ENCODE measurements at regions not wholly inside any gene's neighbourhood (a gene's known extent, or its start where the extent isn't known, plus 50 kb on each side); places are given as distances from the start of the nearest gene placed in this dataset.
"Not testable (repeated sequence)": the region's sequence is repeated elsewhere in the genome, so short reads cannot be mapped to it uniquely, and the experiment has no call there.

DNA sequence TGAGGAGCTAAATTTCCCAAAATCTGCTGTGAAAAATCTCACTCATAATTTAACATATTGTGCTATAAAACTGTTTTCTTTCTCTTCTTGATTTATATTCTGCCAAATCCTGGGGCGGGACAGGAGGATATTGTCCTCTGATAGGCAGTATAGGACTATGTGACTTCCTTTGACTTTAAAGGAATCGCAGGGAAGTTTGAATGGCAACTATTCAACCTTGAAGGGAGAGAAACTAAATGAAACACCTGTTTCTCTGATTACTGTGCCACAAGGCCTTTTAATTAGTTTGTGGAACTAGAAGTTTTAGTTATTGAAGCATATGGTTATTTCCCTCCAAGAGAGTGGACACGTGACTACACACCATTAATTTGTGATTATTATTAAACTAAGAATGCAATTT is 607.4 kb downstream of the GATA3 start:
- DNase-seq (ENCODE audit: low read depth in 2 of 3, low spot score in 1 of 3) = no peak

GRCh38 chr10:8663131-8663530 is 608.6 kb downstream of the GATA3 start:
- DNase-seq (ENCODE audit: low read depth in 2 of 3, low spot score in 1 of 3) = no peak

DNA sequence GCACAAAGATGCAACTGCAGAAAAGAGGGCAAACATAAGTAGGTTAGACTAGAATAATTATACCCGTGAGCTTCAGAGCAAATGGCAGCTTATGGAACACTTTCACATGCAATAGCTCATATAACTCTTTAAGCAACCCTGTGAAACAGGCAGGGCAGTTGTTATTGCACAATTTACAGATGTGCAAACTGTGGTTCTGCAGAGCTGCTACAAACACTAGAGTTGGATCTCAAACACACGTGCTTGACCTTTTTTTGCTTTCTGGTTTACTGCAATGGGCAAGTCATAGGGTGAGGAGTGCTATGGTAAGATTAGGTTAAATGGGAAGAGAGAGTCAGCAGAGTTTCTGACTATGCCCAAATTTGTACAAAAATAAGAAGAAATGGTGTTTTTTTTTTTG is 610.8 kb downstream of the GATA3 start:
- no peak for DNase-seq (ENCODE audit: low read depth in 2 of 3, low spot score in 1 of 3)

GRCh38 chr10:8670461-8670860 is 616.0 kb downstream of the GATA3 start:
- no peak for DNase-seq (ENCODE audit: low read depth in 2 of 3, low spot score in 1 of 3)

- no peak for DNase-seq (ENCODE audit: low read depth in 2 of 3, low spot score in 1 of 3)
Observed at GRCh38 chr10:8674230-8674629, 619.7 kb downstream of the GATA3 start.

DNA sequence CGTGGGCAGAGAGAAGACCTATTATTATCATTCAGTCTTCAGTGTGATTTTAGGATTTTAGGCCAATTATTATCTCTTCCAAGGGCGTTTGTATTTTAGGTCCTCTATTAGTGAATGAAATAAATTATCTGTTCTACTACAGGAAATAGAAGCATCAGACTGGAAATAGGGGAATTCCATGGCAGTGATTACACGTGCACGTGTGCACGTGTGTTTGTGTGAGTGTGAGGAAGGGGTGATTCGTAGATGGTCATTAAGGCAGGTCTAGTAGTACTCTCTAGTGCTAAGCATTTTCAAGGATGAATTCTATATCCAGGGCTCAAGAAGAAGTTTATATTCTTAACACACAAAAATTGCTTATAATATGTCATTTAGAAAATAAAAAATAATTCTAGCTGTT is 623.2 kb downstream of the GATA3 start:
- DNase-seq (ENCODE audit: low read depth in 2 of 3, low spot score in 1 of 3) = no peak

DNA sequence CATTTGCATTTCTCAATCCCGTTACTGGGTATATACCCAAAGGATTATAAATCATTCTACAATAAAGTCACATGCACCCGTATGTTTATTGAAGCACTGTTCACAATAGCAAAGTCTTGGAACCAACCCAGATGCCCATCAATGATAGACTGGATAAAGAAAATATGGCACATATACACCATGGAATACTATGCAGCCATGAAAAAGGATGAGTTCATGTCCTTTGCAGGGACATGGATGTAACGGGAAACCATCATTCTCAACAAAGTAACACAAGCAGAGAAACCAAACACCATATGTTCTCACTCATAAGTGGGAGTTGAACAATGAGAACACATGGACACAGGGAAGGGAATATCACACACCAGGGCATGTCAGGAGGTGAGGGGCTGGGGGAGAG is 630.4 kb downstream of the GATA3 start:
- not testable (repeated sequence) for DNase-seq (ENCODE audit: low read depth in 2 of 3, low spot score in 1 of 3)

DNA sequence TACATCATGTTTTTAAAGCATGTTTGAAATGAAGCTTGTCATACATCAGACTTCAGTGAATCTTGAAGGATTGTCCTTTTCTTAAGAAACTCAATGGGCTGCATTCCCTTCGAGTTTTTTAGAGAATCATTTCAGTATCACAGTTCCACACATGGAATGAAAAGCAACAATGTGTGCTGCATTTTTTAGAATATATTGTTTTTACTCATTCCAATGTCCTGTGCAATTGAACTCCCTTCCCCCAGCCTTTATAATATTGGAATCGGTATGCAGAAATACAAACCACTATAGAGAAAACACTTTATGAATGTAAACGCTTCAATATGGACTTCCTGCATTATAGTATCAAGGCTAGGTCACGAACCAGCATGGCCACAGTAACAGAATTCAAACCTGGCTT is 634.4 kb downstream of the GATA3 start:
- no peak for DNase-seq (ENCODE audit: low read depth in 2 of 3, low spot score in 1 of 3)

- no peak for DNase-seq (ENCODE audit: low read depth in 2 of 3, low spot score in 1 of 3)
Observed at GRCh38 chr10:8691498-8692017, 637.1 kb downstream of the GATA3 start.

DNA sequence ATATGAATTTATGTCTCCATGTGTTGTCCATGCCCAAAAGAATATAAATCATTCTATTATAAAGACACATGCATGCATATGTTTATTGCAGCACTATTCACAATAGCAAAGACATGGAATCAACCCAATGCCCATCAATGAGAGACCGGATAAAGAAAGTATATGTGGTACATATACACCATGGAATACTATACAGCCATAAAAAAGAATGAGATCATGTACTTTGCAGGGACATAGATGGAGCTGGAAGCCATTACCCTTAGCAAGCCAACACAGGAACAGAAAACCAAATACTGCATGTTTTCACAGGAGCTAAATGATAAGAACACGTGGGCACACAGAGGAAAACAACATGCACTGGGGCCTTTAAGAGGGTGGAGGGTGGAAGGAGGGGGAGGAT is 639.1 kb downstream of the GATA3 start:
- DNase-seq (ENCODE audit: low read depth in 2 of 3, low spot score in 1 of 3) = not testable (repeated sequence)

DNA sequence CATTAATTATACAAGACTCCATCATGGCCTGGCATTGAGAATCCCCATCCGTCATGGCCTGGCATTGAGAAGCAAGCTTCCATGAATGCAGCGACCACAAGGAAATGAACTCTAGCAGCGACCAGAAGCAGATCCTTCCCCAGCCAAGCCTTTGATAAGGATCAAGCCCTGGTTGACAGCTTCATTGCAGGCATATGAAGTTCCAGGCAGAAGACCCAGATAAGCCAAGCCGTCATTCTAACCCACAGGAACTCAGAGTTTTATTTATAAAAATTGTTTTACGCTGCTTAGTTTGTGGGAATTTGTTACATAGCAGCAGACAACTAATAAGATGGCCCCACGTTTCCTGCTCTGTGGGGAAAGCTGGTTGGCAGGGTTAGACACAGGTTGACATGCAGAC is 642.3 kb downstream of the GATA3 start:
- no peak for DNase-seq (ENCODE audit: low read depth in 2 of 3, low spot score in 1 of 3)

- DNase-seq (ENCODE audit: low read depth in 2 of 3, low spot score in 1 of 3) = no peak
Observed at GRCh38 chr10:8700689-8701088, 646.2 kb downstream of the GATA3 start.

- DNase-seq (ENCODE audit: low read depth in 2 of 3, low spot score in 1 of 3) = no peak
Observed at GRCh38 chr10:8702181-8702580, 647.7 kb downstream of the GATA3 start.

DNA sequence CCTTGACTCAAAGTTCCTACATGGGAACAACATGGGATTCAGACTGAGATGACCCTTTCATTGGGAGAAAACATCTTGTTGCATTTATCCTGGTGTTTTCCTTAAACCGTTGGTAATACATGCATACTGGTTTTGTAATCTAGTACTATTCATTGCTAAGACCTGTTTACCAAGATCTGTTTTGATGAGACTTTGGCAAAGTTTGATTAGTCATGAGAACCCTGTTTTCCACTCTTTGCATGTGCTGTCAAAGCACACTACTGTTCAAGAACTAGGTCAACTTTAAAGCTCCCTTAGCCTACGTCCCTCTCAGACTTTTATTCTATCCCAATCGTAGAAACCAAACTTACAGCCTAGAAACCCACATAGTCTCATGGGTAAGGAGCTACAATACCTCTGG is 650.9 kb downstream of the GATA3 start:
- DNase-seq (ENCODE audit: low read depth in 2 of 3, low spot score in 1 of 3) = no peak

DNA sequence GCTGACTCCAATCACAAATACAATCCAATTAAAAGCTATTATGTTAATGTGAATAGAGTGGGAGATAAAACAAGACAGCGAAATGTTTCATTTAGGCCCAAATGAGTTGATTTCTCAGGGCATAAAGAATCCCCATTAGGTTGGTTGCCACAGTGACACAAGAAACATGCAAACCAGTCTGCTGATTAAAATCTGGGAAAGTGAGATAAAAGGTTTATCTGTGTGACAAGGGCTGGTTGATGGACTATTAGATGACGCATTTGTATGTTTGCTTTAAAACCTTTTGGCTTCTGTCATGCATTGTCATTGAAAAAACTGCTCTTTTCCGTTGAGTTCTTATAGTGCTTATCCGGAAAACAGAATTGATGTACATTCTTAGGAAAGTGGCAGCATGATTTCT is 658.2 kb downstream of the GATA3 start:
- DNase-seq (ENCODE audit: low read depth in 2 of 3, low spot score in 1 of 3) = no peak

DNA sequence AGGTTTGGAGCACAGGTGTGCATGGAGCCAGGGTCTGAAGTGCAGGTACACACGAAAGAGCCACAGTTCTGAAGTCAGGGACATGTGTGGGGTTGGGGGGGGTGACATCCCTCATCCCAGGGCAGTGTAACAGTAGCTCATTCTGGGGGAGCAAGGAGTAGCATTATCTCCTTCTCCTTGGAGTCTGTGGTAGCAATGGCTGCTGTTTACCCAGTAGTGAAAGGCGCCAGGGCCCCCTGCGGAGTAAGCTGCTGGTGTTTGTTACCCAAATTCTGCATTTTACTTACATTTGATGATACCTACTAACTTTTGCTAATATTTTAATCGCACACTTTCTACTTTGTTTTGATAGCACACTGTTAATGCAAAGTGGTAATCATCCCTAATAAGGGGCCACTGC is 665.5 kb downstream of the GATA3 start:
- no peak for DNase-seq (ENCODE audit: low read depth in 2 of 3, low spot score in 1 of 3)

DNA sequence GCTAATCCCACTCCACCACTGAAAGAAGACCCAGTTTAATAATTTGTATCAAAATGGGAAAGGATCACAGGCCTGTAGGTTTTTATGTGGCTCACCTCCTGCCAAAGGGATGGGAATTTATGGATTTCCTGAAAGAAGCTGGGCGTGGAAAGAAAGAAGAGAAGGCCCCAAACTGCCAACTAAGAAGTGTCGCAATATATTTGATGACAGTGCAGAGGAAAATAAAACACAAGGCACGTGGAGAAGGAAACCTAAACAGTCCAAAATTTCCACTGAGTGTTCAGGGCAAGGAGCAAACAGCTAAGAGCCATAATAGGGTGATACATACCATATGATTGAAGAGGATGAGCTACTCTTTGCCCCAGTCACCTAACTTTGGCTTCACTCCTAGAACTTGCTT is 667.2 kb downstream of the GATA3 start:
- DNase-seq (ENCODE audit: low read depth in 2 of 3, low spot score in 1 of 3) = no peak

DNA sequence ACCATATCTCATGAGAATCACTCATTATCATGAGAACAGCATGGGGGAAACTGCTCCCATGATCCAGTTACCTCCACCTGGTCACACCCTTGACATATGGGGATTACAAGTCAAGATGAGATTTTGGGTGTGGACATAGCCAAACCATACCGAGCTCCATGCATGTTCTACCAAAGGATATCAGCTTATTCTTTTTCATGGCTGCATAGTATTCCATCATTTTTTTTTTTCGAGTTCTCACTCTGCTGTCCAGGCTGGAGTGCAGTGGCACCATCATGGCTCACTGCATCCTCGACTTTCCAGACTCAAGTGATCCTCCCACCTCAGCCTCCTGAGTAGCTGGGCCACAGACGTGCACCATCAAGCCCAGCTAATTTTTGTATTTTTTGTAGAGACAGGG is 668.3 kb downstream of the GATA3 start:
- no peak for DNase-seq (ENCODE audit: low read depth in 2 of 3, low spot score in 1 of 3)

- no peak for DNase-seq (ENCODE audit: low read depth in 2 of 3, low spot score in 1 of 3)
Observed at GRCh38 chr10:8725343-8725742, 670.9 kb downstream of the GATA3 start.

DNA sequence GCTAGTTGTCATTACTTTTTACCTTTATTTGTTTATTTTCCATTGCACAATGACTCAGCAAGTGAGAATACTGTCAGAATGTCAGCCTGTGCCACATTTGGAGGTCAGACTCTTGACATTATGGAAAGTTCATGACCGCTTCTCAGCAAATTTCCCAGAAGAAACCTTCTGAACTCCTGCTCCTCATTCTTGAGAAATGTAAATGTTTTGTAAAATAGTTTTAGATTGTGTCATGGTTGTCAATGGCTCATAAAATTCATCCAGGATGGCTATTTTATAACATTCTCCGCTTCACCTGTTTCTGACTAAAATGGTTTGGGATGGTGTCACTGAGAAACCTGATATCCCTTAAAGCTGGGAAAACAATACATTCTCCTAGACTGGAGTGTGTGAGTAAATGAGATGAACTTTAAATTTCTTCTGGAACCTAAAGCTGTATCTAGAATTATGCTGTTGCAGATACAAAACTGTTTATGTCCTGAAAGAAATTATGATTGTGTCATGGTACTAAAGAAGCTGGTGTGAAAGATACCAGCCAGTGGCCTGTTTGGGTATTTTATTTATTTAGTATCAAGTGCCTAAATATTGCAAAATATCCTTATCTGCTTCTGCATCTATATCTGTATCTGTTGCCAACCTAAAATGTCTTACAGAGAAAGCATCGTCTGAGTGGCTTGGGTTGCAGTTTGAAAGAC is 671.7 kb downstream of the GATA3 start:
- no peak for DNase-seq (ENCODE audit: low read depth in 2 of 3, low spot score in 1 of 3)

- DNase-seq (ENCODE audit: low read depth in 2 of 3, low spot score in 1 of 3) = no peak
Observed at GRCh38 chr10:8726779-8727084, 672.2 kb downstream of the GATA3 start.

DNA sequence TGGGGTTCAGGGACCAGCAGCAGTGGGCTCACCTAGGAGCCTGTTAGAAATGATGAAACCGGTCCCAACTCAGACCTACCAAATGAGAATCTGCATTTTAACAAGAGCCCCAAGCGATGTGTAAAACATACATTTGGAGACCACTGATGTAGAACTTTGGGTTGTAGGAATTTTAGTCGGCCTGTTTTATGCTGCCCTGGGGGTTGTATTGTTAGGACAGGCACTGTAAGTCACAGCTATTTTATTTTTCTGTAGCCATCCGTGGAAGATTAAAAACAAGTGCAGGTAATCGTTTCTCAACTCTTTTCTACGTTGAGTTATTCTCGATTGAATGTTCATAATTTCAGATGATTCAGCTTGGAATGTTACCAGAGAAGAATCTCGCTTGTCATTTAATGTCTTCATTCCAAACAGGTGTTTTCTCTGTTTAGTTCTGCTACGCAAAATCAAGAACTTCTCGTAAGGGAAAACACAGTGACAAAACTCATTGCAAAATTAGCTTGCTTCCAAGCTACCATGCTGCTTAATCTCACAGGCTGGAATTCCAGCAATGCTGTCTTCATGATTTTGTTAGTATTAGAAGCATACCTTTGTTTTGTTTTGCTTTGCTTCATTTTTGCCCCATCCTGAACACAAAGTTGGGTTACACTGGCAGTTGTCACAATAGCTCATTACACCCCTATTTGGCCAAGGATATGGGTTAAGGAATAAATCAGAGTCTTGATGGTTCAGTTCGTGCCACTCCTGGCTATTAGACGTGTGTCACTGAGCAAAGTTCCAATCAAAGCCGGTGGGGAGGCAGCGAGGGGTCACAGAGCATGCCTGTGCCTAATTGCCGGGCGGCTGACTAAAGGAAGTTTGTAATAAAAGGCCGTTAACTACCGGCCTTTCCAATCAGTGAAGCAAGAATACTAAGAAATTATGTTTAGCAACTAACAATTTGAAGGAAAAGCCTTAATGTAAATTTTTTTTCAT is 676.9 kb downstream of the GATA3 start:
- DNase-seq (ENCODE audit: low read depth in 2 of 3, low spot score in 1 of 3) = no peak

Data from stimulated activated CD4-positive, alpha-beta T cell treated with anti-CD3 and anti-CD28 coated beads, Interleukin-12 subunit alpha, Interleukin-12 subunit beta, amount 100 ng/mL, for 48 hours (primary cell).